GM21737 (cell line): ENCODE measurements at regions not wholly inside any gene's neighbourhood (a gene's known extent, or its start where the extent isn't known, plus 50 kb on each side); places are given as distances from the start of the nearest gene placed in this dataset.
"Not testable (repeated sequence)": the region's sequence is repeated elsewhere in the genome, so short reads cannot be mapped to it uniquely, and the experiment has no call there.

Experiments
- ATAC-seq: cut with Tn5 transposase; IDR thresholded peaks from one replicate; pipeline ENCODE4 v1.9.1; 2021; ENCODE audit warnings: mild to moderate bottlenecking, moderate library complexity; ENCODE audit not compliant: unreplicated experiment

- ATAC-seq, result no peak
Observed at GRCh38 chr10:55943403-55943802, 417.7 kb downstream of the ZWINT start.

DNA sequence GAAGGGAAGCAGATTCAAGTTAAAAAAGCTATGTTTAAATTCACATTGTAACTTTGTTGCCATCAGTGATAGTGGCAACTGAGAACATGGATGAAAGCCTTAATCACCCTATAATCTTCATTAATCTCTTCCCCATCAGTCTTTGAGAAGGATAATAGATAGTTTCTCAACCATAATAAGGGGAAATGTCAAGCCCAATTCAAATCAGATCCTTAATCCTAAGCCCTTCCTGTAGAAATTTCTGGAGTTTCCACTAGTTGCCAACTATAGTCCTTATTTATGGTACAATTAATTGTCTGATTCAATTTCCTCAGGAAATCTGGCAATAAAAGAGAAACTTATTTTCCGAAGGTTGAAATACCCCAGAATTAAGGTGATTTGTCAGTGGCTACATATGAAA is 431.8 kb downstream of the ZWINT start:
- ATAC-seq, result no peak

DNA sequence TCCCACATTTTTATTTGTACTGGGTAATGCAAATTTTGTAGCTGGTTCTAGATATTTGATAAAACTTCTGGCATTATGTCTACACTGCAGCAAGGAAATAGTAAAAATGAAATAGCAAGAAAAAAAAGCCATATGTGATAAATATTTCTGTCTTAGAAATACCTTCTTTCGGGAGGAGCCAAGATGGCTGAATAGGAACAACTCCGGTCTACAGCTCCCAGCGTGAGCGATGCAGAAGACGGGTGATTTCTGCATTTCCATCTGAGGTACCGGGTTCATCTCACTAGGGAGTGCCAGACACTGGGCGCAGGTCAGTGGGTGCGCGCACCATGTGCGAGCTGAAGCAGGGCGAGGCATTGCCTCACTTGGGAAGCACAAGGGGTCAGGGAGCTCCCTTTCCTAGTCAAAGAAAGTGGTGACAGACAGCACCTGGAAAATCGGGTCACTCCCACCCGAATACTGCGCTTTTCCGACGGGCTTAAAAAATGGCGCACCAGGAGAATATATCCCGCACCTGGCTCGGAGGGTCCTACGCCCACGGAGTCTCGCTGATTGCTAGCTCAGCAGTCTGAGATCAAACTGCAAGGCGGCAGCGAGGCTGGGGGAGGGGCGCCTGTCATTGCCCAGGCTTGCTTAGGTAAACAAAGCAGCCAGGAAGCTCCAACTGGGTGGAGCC is 461.4 kb downstream of the ZWINT start:
- ATAC-seq, result not testable (repeated sequence)

- no peak for ATAC-seq
Observed at GRCh38 chr10:55897490-55897921, 463.6 kb downstream of the ZWINT start.

DNA sequence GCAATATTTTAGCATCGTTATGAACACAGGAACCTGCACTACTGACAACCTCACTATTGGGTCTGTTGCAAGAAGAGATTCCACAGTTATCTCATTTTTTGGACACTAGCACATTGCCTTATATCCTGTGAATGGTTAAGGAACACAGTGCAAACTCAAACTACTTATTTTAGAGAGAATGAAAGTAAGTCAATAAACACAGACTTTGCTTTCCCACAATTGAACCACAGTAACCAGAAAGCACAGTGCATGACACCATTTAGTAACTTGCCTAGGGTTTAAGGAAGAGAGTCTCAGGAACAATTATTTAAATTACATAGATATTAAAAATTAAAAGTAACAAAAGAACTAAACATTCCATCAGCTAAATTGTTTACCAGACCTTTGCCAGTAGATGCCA is 468.8 kb downstream of the ZWINT start:
- no peak for ATAC-seq

GRCh38 chr10:55881588-55881987 is 479.5 kb downstream of the ZWINT start:
- ATAC-seq, result no peak

DNA sequence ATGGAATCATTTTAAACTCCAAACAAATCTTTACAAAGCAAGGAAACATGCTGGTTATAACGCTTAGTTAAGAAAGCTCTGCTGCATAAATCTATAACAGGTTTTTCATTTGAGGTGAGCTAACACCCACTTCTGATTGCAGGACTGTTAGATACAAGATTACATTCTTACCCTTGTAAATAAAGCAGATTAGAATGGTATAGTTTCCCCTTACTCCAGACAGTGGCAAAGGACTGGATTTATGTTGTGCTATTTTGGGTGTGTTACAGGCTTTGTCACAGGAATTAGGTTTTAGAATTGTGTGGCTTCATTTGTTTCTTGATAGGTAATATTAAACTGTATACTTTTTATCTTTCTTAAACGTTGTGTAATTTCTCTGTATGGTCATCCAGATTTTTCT is 487.6 kb downstream of the ZWINT start:
- ATAC-seq, result no peak

GRCh38 chr10:55870186-55870585 is 490.9 kb downstream of the ZWINT start:
- ATAC-seq, result no peak

- no peak for ATAC-seq
Observed at GRCh38 chr10:55867848-55868247, 493.2 kb downstream of the ZWINT start.

DNA sequence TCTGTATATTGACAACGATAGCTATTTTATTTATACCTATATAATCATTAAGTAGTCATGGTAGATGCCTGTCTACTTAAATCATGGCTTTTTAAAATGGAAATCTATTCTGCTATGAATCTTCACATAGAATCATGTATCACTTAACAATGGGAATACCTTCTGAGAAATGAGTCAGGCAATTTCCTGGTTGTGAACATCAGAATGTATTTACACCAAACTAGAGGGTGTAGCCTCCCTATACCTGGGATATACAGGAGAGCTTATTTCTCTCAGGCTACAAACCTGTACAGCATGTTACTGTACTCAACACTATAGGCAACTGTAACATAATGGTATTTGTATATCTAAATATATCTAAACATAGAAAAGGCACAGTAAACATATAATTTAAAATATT is 502.3 kb downstream of the ZWINT start:
- no peak for ATAC-seq

DNA sequence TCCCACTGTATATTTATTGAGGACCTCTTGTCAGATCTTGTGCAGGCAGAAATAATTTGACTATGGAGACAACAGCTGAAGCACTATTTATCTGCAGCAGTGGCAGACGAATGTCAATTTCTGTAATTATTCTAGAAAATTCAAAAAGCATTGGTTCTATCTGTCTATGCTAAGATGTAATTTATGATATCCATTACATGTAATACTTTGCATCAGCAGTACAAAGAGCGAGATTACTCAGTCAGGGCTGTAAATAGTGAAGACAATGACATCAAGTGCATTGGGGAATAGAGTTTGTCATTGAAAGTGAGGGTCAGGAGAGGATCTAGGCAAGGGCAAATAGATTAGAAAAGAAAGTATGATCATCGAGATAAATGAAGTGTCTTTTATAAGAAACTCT is 508.2 kb downstream of the ZWINT start:
- no peak for ATAC-seq

DNA sequence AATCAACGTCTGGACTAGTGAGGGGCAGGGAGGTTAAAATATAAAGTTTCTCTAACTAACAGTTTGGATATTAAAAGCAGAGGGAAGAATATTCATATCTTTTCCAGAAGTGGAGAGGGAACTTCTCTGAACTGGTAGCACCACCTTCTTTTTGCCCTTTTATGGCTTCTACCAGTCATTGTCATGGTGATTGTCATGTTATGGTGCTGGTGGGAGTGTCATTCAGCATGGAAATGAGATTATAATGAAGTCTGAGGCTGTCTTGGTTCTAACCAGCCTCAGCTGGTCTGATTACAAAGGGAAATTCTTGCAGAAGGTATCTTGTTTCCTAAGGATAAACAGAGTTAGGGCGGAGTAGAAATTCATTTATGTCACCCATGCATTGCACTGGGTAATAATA is 523.8 kb downstream of the ZWINT start:
- no peak for ATAC-seq

GRCh38 chr10:55822096-55822495 is 539.0 kb downstream of the ZWINT start:
- no peak for ATAC-seq

DNA sequence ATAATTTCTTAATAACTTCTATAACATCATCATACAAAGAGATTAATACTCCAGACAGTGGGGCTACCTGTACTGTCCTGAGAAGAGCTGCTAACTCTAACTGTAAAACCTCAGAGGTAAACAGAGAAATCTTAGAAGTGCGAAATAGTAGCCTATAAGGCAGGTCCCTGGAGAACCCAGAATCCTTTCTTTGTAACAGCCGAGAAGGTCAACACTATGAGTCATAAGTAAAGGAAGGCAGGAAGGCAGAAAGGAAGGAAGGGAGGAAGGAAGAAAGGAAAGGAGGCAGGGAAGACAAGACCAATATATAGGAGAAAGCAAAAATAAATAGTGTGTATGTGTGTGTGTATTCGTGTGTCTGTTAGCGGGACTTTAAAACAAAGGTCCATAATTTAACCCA is 540.6 kb downstream of the ZWINT start:
- ATAC-seq, result no peak

GRCh38 chr10:55820071-55820470 is 541.0 kb downstream of the ZWINT start:
- no peak for ATAC-seq

- ATAC-seq, result no peak
Observed at GRCh38 chr10:55813451-55814170, 547.4 kb downstream of the ZWINT start.

GRCh38 chr10:55803055-55803454 is 558.0 kb downstream of the ZWINT start:
- ATAC-seq, result no peak

GRCh38 chr10:55801353-55801661 is 559.8 kb downstream of the ZWINT start:
- no peak for ATAC-seq

DNA sequence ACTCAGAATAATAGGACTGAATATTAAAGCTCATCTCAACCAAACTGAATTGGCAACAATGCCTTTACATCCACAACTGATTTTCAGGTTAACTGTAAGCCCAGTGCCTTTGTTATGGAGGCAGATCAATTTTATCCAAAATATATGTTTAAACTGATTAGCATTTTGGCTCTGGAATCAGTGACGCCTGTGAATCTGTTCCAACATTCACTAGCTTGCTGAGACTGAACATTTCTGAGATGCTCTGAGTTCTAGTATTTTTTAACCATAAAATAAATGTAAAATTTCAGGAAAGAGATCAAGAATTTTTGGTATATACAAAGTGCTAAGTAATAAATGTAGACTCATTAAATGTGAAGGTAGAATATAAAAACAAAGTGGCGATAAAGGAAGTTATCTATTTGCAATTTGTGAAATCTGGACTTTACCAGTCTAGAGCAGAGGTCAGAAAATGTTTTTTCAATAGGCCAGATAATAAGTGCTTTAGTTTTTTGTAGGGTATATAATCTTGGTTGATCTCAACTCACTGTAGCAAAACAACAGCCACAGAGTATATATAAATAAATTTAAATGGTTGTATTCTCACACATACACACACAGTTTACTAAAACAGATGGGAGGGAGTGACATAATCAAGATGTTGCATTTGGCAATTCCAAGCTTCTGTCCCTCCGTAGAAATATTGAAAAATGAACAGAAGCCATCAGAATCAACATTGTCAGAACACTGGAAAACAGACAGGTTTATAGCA is 560.3 kb downstream of the ZWINT start:
- no peak for ATAC-seq

GRCh38 chr10:55793024-55793423 is 568.0 kb downstream of the ZWINT start:
- no peak for ATAC-seq

DNA sequence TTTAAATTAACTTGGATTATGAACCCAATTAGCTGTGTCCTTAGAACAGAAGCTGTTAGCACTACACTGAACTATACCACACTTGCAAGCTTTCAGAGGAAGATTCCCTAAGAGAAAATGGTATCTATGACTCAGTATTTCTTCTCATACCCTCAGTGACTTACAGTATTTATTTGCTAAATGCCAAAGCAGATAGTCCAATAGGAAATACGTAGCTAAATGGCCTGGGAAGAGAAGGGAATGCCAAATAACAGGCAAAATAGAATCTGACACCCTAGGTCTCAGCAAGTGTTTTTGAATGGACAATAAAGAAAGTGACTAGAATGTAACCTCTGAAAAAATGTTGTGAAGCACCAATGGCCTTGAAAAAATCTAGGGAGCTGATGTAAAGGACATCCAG is 570.8 kb downstream of the ZWINT start:
- not testable (repeated sequence) for ATAC-seq

DNA sequence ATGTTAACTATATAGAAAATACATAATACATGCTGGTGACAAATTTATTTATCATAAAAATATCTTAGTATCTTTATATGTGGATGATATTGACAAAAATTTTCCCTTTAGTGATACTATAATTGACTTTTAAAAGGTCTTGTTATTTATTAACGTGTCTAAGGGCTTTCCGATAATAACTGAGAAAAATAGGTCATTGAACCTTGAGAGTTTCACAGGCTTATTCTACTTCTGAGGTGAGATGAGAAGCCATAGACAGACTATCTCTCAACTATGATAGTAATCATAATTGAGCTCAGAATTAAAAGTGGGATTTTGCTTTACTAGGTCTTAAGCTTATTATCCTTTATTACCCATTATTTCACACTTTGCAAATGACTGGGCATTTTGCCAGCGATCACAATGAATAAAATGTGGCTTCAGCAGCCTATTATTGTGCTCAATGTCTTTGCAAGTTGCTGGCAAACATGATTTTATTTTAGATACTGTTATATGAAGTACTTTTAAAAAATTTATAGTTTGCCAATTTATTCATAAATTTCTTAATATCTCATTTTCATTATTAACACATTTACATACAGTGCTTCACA is 574.5 kb downstream of the ZWINT start:
- no peak for ATAC-seq
